AG09319 (cell line): ENCODE measurements at regions not wholly inside any gene's neighbourhood (a gene's known extent, or its start where the extent isn't known, plus 50 kb on each side); places are given as distances from the start of the nearest gene placed in this dataset.

Experiments used
- DNase-seq: peaks from one replicate; pipeline ENCODE4 v3.0.0-alpha.2; 2010; ENCODE audit warnings: low read depth; ENCODE audit errors: extremely low read depth
- CTCF ChIP-seq: IDR thresholded peaks from 2 replicates; pipeline ENCODE4 v1.5.1; 2011; ENCODE audit warnings: low read depth, mild to moderate bottlenecking, inconsistent platforms, low read length, moderate library complexity

- no peak for TF ChIP-seq CTCF
- DNase-seq: no peak
These were observed 1558.5 kb downstream of the EFNB2 start for GRCh38 chr13:104976986-104977385.

GRCh38 chr13:104975272-104975671 is 1560.2 kb downstream of the EFNB2 start:
- TF ChIP-seq CTCF: no peak
- DNase-seq: no peak

DNA sequence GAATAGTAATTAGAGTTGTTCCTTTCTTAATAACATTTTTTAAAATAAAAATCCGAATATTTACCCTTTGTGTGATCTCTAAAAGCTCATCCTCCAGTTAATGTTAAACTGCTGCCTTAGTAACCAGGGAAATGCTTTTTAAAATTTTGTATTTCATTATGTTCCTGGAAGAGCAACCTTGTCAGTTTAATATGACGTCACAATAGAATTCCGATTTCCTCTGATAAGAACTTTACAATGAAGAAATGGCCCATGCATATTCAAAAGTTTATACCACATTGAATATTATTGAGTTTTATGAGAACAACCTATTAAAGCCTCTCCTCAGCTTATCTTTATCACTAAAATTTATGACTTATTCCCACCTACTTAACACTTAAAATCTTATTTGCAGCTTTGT is 1566.6 kb downstream of the EFNB2 start:
- no peak for TF ChIP-seq CTCF

GRCh38 chr13:104967836-104968630 is 1567.4 kb downstream of the EFNB2 start:
- no peak for DNase-seq
- no peak for TF ChIP-seq CTCF

More for the DNA sequence above, 1566.6 kb downstream of the EFNB2 start:
- no peak for DNase-seq

DNA sequence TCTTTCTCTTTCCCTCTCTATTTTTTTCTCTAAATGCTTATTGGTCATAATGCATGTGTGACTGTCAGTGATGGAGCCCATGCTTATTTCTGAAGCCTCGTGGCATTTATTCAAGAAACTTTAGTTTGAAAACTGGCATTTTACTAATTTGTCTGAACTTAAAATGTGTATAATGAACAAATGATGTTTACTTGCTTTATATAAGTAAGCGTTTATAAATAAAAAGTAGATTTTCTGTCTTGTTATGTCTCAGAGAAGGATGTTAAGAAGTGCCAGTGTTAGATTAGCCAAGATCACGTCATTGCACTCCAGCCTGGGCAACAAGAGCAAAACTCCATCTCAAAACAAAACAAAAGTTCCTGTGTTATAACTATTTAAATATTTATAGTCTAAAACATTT is 1568.1 kb downstream of the EFNB2 start:
- no peak for TF ChIP-seq CTCF
- DNase-seq: no peak

DNA sequence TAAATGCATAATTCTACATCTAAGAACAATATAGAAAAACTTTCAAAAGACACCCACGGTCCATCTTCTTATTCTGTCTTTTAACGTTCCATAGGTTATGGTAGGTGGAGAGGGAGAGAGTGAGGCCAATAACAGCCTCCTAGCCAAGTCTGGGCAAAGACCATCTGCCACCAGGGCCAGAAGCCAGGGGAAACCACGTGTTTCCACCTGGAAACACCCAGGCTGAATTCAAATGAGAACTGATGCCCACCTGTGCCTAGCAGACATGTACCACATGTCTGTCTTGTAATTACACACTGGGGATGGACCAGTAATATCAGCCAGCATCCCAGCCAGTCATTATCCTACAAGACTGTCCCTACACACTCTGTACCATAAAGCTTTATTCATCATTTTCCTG is 1573.1 kb downstream of the EFNB2 start:
- DNase-seq: no peak
- no peak for TF ChIP-seq CTCF

- DNase-seq: no peak
- TF ChIP-seq CTCF: no peak
These were observed 1574.2 kb downstream of the EFNB2 start for GRCh38 chr13:104961246-104961645.
